ENCODE measurements at regions not wholly inside any gene's neighbourhood (a gene's known extent, or its start where the extent isn't known, plus 50 kb on each side); places are given as distances from the start of the nearest gene placed in this dataset.

DNA sequence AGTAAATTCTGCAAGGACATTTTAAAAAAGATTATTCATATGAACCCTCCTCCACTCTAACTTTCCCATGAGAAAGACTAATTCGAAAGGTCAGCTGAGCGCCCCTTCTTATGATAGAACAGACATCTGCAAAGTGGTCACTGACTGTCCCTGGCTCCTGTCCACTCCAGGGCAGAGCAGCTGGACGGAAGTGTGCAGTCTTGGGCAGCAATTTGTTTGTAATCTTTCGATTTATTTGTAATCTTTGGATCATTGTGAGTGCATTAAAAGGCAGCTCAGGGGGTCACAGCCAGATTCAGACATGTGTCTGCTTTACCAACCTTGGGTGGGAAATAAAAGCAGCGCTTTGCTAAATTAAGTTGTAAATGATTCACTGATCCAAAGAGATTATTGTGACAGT, 158.8 kb upstream of the ADARB2 start:
- Histone ChIP-seq H3K27me3 (ENCODE audit: low read length) (no peaks in the 10 kb centered on the region), H3K27ac (ENCODE audit: low read length) (no peak overlapping the region), H3F3A (ENCODE audit: low read length, unreplicated experiment) (no peaks in the 10 kb centered on the region), H3K79me2 (ENCODE audit: low read length) (no peaks in the 10 kb centered on the region), H3K9me2 (replicated peaks; ENCODE audit: low read length) (no peaks in the 10 kb centered on the region), H2AFZ (ENCODE audit: low read length) (no peak overlapping the region), H3K4me3 (ENCODE audit: low read length) (no peak overlapping the region), H3K4me1 (ENCODE audit: insufficient read depth, low read length) (no peaks in the 10 kb centered on the region), H4K20me1 (ENCODE audit: low read length) (no peaks in the 10 kb centered on the region), H3K36me3 (ENCODE audit: low read depth, low read length) (no peaks in the 10 kb centered on the region), H3K4me2 (ENCODE audit: low read length) (no peak overlapping the region), H3K9ac (ENCODE audit: low read length) (no peak overlapping the region), H3K9me3 (ENCODE audit: low read length) (no peaks in the 10 kb centered on the region)
- ChIA-PET POLR2A (ENCODE audit: unreplicated experiment) (no interaction called here), CTCF (no interaction called here)
- ATAC-seq (no peak), DNase-seq (no peak)
- no peak for TF ChIP-seq EZH2phosphoT487 (IDR thresholded peaks at IDR 0.05; ENCODE audit: borderline replicate concordance, low read length)
- no peak for TF ChIP-seq EZH2 (IDR thresholded peaks at IDR 0.05; ENCODE audit: low read length, unreplicated experiment)
- TF ChIP-seq, protein P1, sequence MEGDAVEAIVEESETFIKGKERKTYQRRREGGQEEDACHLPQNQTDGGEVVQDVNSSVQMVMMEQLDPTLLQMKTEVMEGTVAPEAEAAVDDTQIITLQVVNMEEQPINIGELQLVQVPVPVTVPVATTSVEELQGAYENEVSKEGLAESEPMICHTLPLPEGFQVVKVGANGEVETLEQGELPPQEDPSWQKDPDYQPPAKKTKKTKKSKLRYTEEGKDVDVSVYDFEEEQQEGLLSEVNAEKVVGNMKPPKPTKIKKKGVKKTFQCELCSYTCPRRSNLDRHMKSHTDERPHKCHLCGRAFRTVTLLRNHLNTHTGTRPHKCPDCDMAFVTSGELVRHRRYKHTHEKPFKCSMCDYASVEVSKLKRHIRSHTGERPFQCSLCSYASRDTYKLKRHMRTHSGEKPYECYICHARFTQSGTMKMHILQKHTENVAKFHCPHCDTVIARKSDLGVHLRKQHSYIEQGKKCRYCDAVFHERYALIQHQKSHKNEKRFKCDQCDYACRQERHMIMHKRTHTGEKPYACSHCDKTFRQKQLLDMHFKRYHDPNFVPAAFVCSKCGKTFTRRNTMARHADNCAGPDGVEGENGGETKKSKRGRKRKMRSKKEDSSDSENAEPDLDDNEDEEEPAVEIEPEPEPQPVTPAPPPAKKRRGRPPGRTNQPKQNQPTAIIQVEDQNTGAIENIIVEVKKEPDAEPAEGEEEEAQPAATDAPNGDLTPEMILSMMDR (conservative IDR thresholded peaks at IDR 0.05; ENCODE audit: low read depth, low read length): no peak
- intact Hi-C loops (cut with micrococcal nuclease): no loop called here
- no TSS peak for BruUV-seq (replicated peaks)

DNA sequence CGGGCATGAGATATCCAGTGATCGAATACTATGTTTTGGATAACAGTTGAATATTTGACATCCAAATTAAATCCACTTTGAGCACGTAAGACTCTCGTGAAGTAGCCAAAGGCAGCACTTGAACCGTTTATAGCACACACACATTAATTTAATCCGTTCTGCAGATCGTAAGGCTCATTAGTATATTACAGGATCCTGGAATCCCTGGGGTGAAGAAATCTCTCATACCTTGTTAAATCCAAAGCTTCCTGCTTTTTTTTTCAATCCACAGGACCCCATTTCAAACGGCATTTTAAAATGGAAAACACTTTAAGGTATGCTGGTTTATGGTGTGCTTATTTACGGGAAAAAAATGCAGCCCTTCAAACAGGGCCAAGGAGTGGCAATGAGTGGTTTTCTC, 158.4 kb upstream of the ADARB2 start:
- H3K9ac ChIP-seq (ENCODE audit: low read length): no peak overlapping the region
- no peaks in the 10 kb centered on the region for H3K79me2 ChIP-seq (ENCODE audit: low read length)
- ATAC-seq (no peak), DNase-seq (no peak)
- H3K27me3 ChIP-seq (ENCODE audit: low read length): no peaks in the 10 kb centered on the region
- ChIA-PET CTCF (no interaction called here), POLR2A (ENCODE audit: unreplicated experiment) (no interaction called here)
- BruUV-seq (replicated peaks): no TSS peak
- H3K9me3 ChIP-seq (ENCODE audit: low read length): no peaks in the 10 kb centered on the region
- H3F3A ChIP-seq (ENCODE audit: low read length, unreplicated experiment): no peaks in the 10 kb centered on the region
- no peaks in the 10 kb centered on the region for H3K4me1 ChIP-seq (ENCODE audit: insufficient read depth, low read length)
- no peaks in the 10 kb centered on the region for H3K36me3 ChIP-seq (ENCODE audit: low read depth, low read length)
- H4K20me1 ChIP-seq (ENCODE audit: low read length): no peaks in the 10 kb centered on the region
- H2AFZ ChIP-seq (ENCODE audit: low read length): no peak overlapping the region
- TF ChIP-seq EZH2phosphoT487 (IDR thresholded peaks at IDR 0.05; ENCODE audit: borderline replicate concordance, low read length) (no peak), EZH2 (IDR thresholded peaks at IDR 0.05; ENCODE audit: low read length, unreplicated experiment) (no peak)
- TF ChIP-seq, protein P1 (conservative IDR thresholded peaks at IDR 0.05; ENCODE audit: low read depth, low read length): no peak
- H3K4me2 ChIP-seq (ENCODE audit: low read length): no peak overlapping the region
- no peaks in the 10 kb centered on the region for H3K9me2 ChIP-seq (replicated peaks; ENCODE audit: low read length)
- H3K27ac ChIP-seq (ENCODE audit: low read length): no peak overlapping the region
- no peak overlapping the region for H3K4me3 ChIP-seq (ENCODE audit: low read length)
- intact Hi-C loops (cut with micrococcal nuclease): no loop called here

DNA sequence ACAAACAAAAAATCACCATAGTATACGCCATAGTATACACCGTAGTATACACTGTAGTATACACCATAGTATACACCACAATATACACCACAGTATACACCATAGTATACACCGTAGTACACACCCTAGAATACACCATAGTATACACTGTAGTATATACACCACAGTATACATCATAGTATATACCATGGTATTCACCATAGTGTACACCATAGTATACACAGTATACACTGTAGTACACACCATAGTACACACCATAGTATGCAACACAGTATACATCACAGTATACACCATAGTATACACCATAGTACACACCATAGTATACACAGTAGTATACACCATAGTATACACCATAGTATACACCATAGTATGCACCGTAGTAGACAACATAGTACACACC, 157.6 kb upstream of the ADARB2 start:
- Histone ChIP-seq H3K4me1 (ENCODE audit: insufficient read depth, low read length) (no peaks in the 10 kb centered on the region), H3K4me2 (ENCODE audit: low read length) (no peak overlapping the region), H3K79me2 (ENCODE audit: low read length) (no peaks in the 10 kb centered on the region), H3K4me3 (ENCODE audit: low read length) (no peak overlapping the region), H3K27ac (ENCODE audit: low read length) (no peak overlapping the region), H3K36me3 (ENCODE audit: low read depth, low read length) (no peaks in the 10 kb centered on the region), H3K9ac (ENCODE audit: low read length) (no peak overlapping the region), H3K27me3 (ENCODE audit: low read length) (no peaks in the 10 kb centered on the region), H2AFZ (ENCODE audit: low read length) (no peak overlapping the region), H4K20me1 (ENCODE audit: low read length) (no peaks in the 10 kb centered on the region), H3F3A (ENCODE audit: low read length, unreplicated experiment) (no peaks in the 10 kb centered on the region), H3K9me2 (replicated peaks; ENCODE audit: low read length) (no peaks in the 10 kb centered on the region), H3K9me3 (ENCODE audit: low read length) (no peaks in the 10 kb centered on the region)
- ChIA-PET CTCF (no interaction called here), POLR2A (ENCODE audit: unreplicated experiment) (no interaction called here)
- BruUV-seq (replicated peaks): no TSS peak
- DNase-seq (no peak), ATAC-seq (no peak)
- TF ChIP-seq EZH2 (IDR thresholded peaks at IDR 0.05; ENCODE audit: low read length, unreplicated experiment): no peak
- TF ChIP-seq, protein P1 (conservative IDR thresholded peaks at IDR 0.05; ENCODE audit: low read depth, low read length): no peak
- TF ChIP-seq EZH2phosphoT487 (IDR thresholded peaks at IDR 0.05; ENCODE audit: borderline replicate concordance, low read length): no peak
- intact Hi-C loops (cut with micrococcal nuclease): no loop called here

Measured in PC-3 (cell line).